HG03064 (cell line): ENCODE measurements at regions not wholly inside any gene's neighbourhood (a gene's known extent, or its start where the extent isn't known, plus 50 kb on each side); places are given as distances from the start of the nearest gene placed in this dataset.
"Not testable (repeated sequence)": the region's sequence is repeated elsewhere in the genome, so short reads cannot be mapped to it uniquely, and the experiment has no call there.

Experiments
- ATAC-seq: cut with Tn5 transposase; IDR thresholded peaks from one replicate; pipeline ENCODE4 v1.9.1; 2021; ENCODE audit warnings: low read depth; ENCODE audit not compliant: unreplicated experiment

- ATAC-seq, result no peak
Measured at GRCh38 chr20:19024296-19025035, 188.0 kb upstream of the SLC24A3 start.

GRCh38 chr20:19025430-19026120, 186.9 kb upstream of the SLC24A3 start:
- ATAC-seq, result no peak

- ATAC-seq, result no peak
Measured at GRCh38 chr20:19026121-19026878, 186.1 kb upstream of the SLC24A3 start.

- ATAC-seq, result no peak
Measured at GRCh38 chr20:19026901-19027644, 185.4 kb upstream of the SLC24A3 start.

- ATAC-seq, result no peak
Measured at GRCh38 chr20:19027971-19028370, 184.5 kb upstream of the SLC24A3 start.

GRCh38 chr20:19041787-19042186, 170.7 kb upstream of the SLC24A3 start:
- no peak for ATAC-seq

- no peak for ATAC-seq
Measured at GRCh38 chr20:19045371-19045770, 167.1 kb upstream of the SLC24A3 start.

- no peak for ATAC-seq
Measured at GRCh38 chr20:19047040-19047950, 165.1 kb upstream of the SLC24A3 start.

GRCh38 chr20:19047951-19048296, 164.5 kb upstream of the SLC24A3 start:
- ATAC-seq, result no peak

- no peak for ATAC-seq
Measured at GRCh38 chr20:19048995-19049501, 163.4 kb upstream of the SLC24A3 start.

GRCh38 chr20:19049514-19049913, 162.9 kb upstream of the SLC24A3 start:
- ATAC-seq, result no peak

- no peak for ATAC-seq
Measured at GRCh38 chr20:19056909-19057308, 155.5 kb upstream of the SLC24A3 start.

GRCh38 chr20:19064788-19065187, 147.7 kb upstream of the SLC24A3 start:
- not testable (repeated sequence) for ATAC-seq

GRCh38 chr20:19067986-19068385, 144.5 kb upstream of the SLC24A3 start:
- ATAC-seq, result no peak

- ATAC-seq, result no peak
Measured at GRCh38 chr20:19070026-19070425, 142.4 kb upstream of the SLC24A3 start.

GRCh38 chr20:19070681-19071445, 141.6 kb upstream of the SLC24A3 start:
- no peak for ATAC-seq

- no peak for ATAC-seq
Measured at GRCh38 chr20:19071446-19071725, 141.1 kb upstream of the SLC24A3 start.

- ATAC-seq, result no peak
Measured at GRCh38 chr20:19071902-19072498, 140.4 kb upstream of the SLC24A3 start.

- ATAC-seq, result no peak
Measured at GRCh38 chr20:19072988-19073387, 139.5 kb upstream of the SLC24A3 start.
